K562 (cell line): ENCODE measurements at regions not wholly inside any gene's neighbourhood (a gene's known extent, or its start where the extent isn't known, plus 50 kb on each side); places are given as distances from the start of the nearest gene placed in this dataset.

ENCODE experiments used
- ATAC-seq: fragments of 200-7000 bp; cut with Tn5 transposase; 3 replicates; pipeline ENCODE4 v1.9.1; 2020; ENCODE audit warnings: moderate library complexity
- BruUV-seq: library from RNA; stranded (reverse); fragments of 400-500 nt; replicated peaks from 2 replicates; lab custom pipeline; 2021; lab: Mats Ljungman, UMichigan
- CTCF ChIA-PET: fragments of 300-600 bp; formaldehyde crosslinking; extraction: SDS; loops from one replicate; lab custom pipeline; 2021; ENCODE audit warnings: low intra/inter-chr PET ratio; lab: Yijun Ruan, JAX
- POLR2A ChIA-PET: fragments of 300-600, 350-650 bp; sonication (Branson Sonifier 250); formaldehyde crosslinking; extraction: SDS; loops from one replicate; lab custom pipeline; 2021; ENCODE audit warnings: antibody characterized with exemption, inconsistent platforms; lab: Yijun Ruan, JAX
- DNase-seq, 4 experiments: peaks; one replicate each; pipeline versions ENCODE4 v3.0.0 to v3.0.0-alpha.2; 2011 to 2018; ENCODE audit warnings: low spot score in 3 of 4, mixed read lengths in 3 of 4; ENCODE audit errors: extremely low read depth in 1 of 4
- FAIRE-seq: peaks from 2 replicates; lab custom pipeline; 2011; peaks lifted over from hg19 to GRCh38; lab: Jason Lieb, UNC
- H2AFZ ChIP-seq: 2 replicates; pipeline ENCODE4 v1.6.0; 2011; ENCODE audit warnings: low read depth, low read length, control low read depth, inconsistent platforms
- H3K27ac ChIP-seq: fragments of 200-600 bp; 3 replicates; pipeline ENCODE4 v1.8.0; 2011; ENCODE audit warnings: low read depth, mild to moderate bottlenecking, control low read depth, inconsistent platforms, low read length, moderate library complexity, mixed read lengths; ENCODE audit errors: extremely low read depth
- H3K27me3 ChIP-seq, 2 experiments: fragments of 300-600 bp in 1 of 2; 2 replicates in 1 of 2; 3 replicates in 1 of 2; pipeline versions ENCODE4 v1.6.0 to v1.8.0; 2011; ENCODE audit warnings: inconsistent platforms in 2 of 2, low read length in 2 of 2, mild to moderate bottlenecking in 1 of 2, mixed read lengths in 1 of 2, moderate library complexity in 1 of 2; ENCODE audit not compliant: control insufficient read depth in 2 of 2, insufficient read depth in 2 of 2
- H3K36me3 ChIP-seq: fragments of 300-600 bp; 3 replicates; pipeline ENCODE4 v1.8.0; 2011; ENCODE audit warnings: mild to moderate bottlenecking, low read length, inconsistent platforms; ENCODE audit not compliant: control insufficient read depth, insufficient read depth
- H3K4me1 ChIP-seq, 2 experiments: fragments of 200-600 bp in 1 of 2; replicated peaks in 1 of 2; 2 replicates in 1 of 2; 3 replicates in 1 of 2; pipeline versions ENCODE4 v1.5.1 to v1.8.0; 2011; ENCODE audit warnings: inconsistent platforms in 2 of 2, low read length in 2 of 2, mild to moderate bottlenecking in 1 of 2, mixed read lengths in 1 of 2, moderate library complexity in 1 of 2; ENCODE audit not compliant: control insufficient read depth in 2 of 2, insufficient read depth in 2 of 2
- H3K4me2 ChIP-seq: 2 replicates; pipeline ENCODE4 v1.6.1; 2011; ENCODE audit warnings: low read length, control low read depth, inconsistent platforms, mixed read lengths; ENCODE audit not compliant: insufficient read depth
- H3K4me3 ChIP-seq: fragments of 200-600 bp; sonication (generic), shearing (Covaris generic); 2 replicates; pipeline ENCODE4 v1.5.1; 2016; ENCODE audit warnings: control low read depth, inconsistent platforms
- H3K79me2 ChIP-seq: fragments of 200-600 bp; 3 replicates; pipeline ENCODE4 v1.8.0; 2011; ENCODE audit warnings: low read length, inconsistent platforms; ENCODE audit not compliant: control insufficient read depth, insufficient read depth
- H3K9ac ChIP-seq, 2 experiments: 2 replicates each; pipeline versions ENCODE4 v1.6.0 to v1.6.1; 2011; ENCODE audit warnings: low read depth in 2 of 2, low read length in 2 of 2, control low read depth in 1 of 2, inconsistent platforms in 1 of 2, mild to moderate bottlenecking in 1 of 2, mixed read lengths in 1 of 2; ENCODE audit not compliant: insufficient read depth in 1 of 2
- H3K9me1 ChIP-seq: one replicate; pipeline ENCODE4 v1.6.0; 2011; ENCODE audit warnings: inconsistent platforms, mild to moderate bottlenecking, low read length, moderate library complexity; ENCODE audit not compliant: control insufficient read depth, insufficient read depth
- H3K9me3 ChIP-seq: replicated peaks from 2 replicates; pipeline ENCODE4 v1.5.1; 2011; ENCODE audit warnings: low read depth, low read length, inconsistent platforms; ENCODE audit not compliant: control insufficient read depth, insufficient read depth
- H4K20me1 ChIP-seq: replicated peaks from 2 replicates; pipeline ENCODE4 v1.6.1; 2011; ENCODE audit warnings: low read length, inconsistent platforms, mixed read lengths; ENCODE audit not compliant: control insufficient read depth, insufficient read depth
- ARID3A ChIP-seq: IDR thresholded peaks from 2 replicates; pipeline ENCODE4 v1.6.1; 2012; ENCODE audit warnings: low read depth, low read length, improper control_type of control experiment, borderline replicate concordance
- C11orf30 ChIP-seq: fragments of 450-650 bp; IDR thresholded peaks from 2 replicates; pipeline ENCODE4 v1.6.1; 2016; ENCODE audit warnings: low read depth, mild to moderate bottlenecking
- CEBPG ChIP-seq, 3 experiments: fragments of 200-800 bp in 1 of 3; sonication (Bioruptor generic) in 1 of 3; sonication (generic) in 1 of 3; formaldehyde crosslinking in 1 of 3; IDR thresholded peaks in 2 of 3; conservative IDR thresholded peaks in 1 of 3; 2 replicates each; pipeline versions ENCODE4 v1.6.1 to v1.8.0; 2016 to 2022; ENCODE audit warnings: missing compliant biosample characterization in 2 of 3, missing genetic modification characterization in 2 of 3, mild to moderate bottlenecking in 1 of 3, missing genetic modification reagents in 1 of 3
- CTBP1 ChIP-seq: fragments of 450-650 bp; IDR thresholded peaks from 2 replicates; pipeline ENCODE4 v1.6.1; 2016; ENCODE audit warnings: borderline replicate concordance
- EP300 ChIP-seq: IDR thresholded peaks from 2 replicates; pipeline ENCODE4 v1.6.1; 2012; ENCODE audit warnings: low read length, improper control_type of control experiment
- PHF21A ChIP-seq: fragments of 450-650 bp; IDR thresholded peaks from 2 replicates; pipeline ENCODE4 v1.6.1; 2017; ENCODE audit warnings: low read depth, borderline replicate concordance
- RERE ChIP-seq: sonication (generic); formaldehyde crosslinking; IDR thresholded peaks from 2 replicates; pipeline ENCODE4 v1.8.0; 2023; ENCODE audit warnings: missing genetic modification reagents, mild to moderate bottlenecking, borderline replicate concordance
- ZNF696 ChIP-seq: fragments of 250-450 bp; sonication (Bioruptor Pico); conservative IDR thresholded peaks from 2 replicates; pipeline ENCODE4 v1.4.0; 2020; ENCODE audit warnings: mild to moderate bottlenecking, moderate library complexity
- WGBS: fragments of 100-300 bp; shearing (Covaris generic); methylation state at CpG from one replicate; pipeline ENCODE4 v1.1.6; 2016; ENCODE audit warnings: low coverage, mixed read lengths; ENCODE audit not compliant: insufficient coverage; ENCODE audit errors: missing lambda C conversion rate; 5-methylcytosine and 5-hydroxymethylcytosine counted together
- in situ Hi-C: fragments of 300-500 bp; cut with MboI; formaldehyde crosslinking; loops from 4 replicates; pipeline ENCODE4 v1.15.0; 2018; ENCODE audit warnings: inconsistent platforms, mixed read lengths
- intact Hi-C: fragments of 100-400 bp; cut with micrococcal nuclease; formaldehyde crosslinking; loops from 2 replicates; pipeline ENCODE4 v1.14.2; 2022

GRCh38 chr5:37921452-37921851 lies 81.6 kb upstream of the GDNF start (continued):
- TF ChIP-seq CEBPG (CRISPR knock-in tag; IDR thresholded peaks at IDR 0.05) (no peak), CEBPG (tag; conservative IDR thresholded peaks at IDR 0.05 in 1 of 2, IDR thresholded peaks at IDR 0.05 in 1 of 2) (no peak), ZNF696 (CRISPR knock-in tag) (no peak), EP300 (no peak)
- TF ChIP-seq, all 486 proteins: peak for 0

GRCh38 chr5:37918424-37918823 lies 78.6 kb upstream of the GDNF start:
- ATAC-seq, result no peak
- Histone ChIP-seq H3K79me2 (no peaks in the 10 kb centered on the region), H3K9ac (no peak overlapping the region), H3K27ac (no peak overlapping the region), H3K4me2 (no peak overlapping the region), H3K9me3 (no peaks in the 10 kb centered on the region), H4K20me1 (no peaks in the 10 kb centered on the region), H3K4me1 (no peaks in the 10 kb centered on the region), H3K4me3 (no peak overlapping the region), H3K27me3 (peaks cover 0 to 5% of the 10 kb centered on the region in 2 experiments; a peak in 1 of 5 replicates), H2AFZ (no peak overlapping the region), H3K36me3 (no peaks in the 10 kb centered on the region), H3K9me1 (no peaks in the 10 kb centered on the region)
- WGBS, result 0% methylated on average over 1 of the region's 1 CpG
- ChIA-PET POLR2A (interaction anchor here (0.7 kb wide), 1 partner anchor 21 kb away, joined by 4 read pairs; no protein-coding TSS in a partner anchor), CTCF (no interaction called here)
- FAIRE-seq, result no peak
- BruUV-seq, result no TSS peak
- DNase-seq, result no peak
- intact Hi-C loops, result no loop called here
- in situ Hi-C loops, result no loop called here
- TF ChIP-seq C11orf30 (no peak), PHF21A (no peak), CTBP1 (no peak), RERE (CRISPR knock-in tag) (no peak), ARID3A (no peak)
